HG02763 (cell line): ENCODE measurements at regions not wholly inside any gene's neighbourhood (a gene's known extent, or its start where the extent isn't known, plus 50 kb on each side); places are given as distances from the start of the nearest gene placed in this dataset.
"Not testable (repeated sequence)": the region's sequence is repeated elsewhere in the genome, so short reads cannot be mapped to it uniquely, and the experiment has no call there.

Experiments used
- ATAC-seq: cut with Tn5 transposase; IDR thresholded peaks from one replicate; pipeline ENCODE4 v1.9.1; 2021; ENCODE audit warnings: mild to moderate bottlenecking, moderate library complexity; ENCODE audit not compliant: unreplicated experiment

- no peak for ATAC-seq
Observed at GRCh38 chr1:106292130-106292529, 764.3 kb upstream of the PRMT6 start.

GRCh38 chr1:106296431-106296830 lies 760.0 kb upstream of the PRMT6 start:
- no peak for ATAC-seq

- no peak for ATAC-seq
Observed at GRCh38 chr1:106304106-106304505, 752.4 kb upstream of the PRMT6 start.

- no peak for ATAC-seq
Observed at GRCh38 chr1:106319612-106320011, 736.9 kb upstream of the PRMT6 start.

- ATAC-seq, result no peak
Observed at GRCh38 chr1:106325600-106325999, 730.9 kb upstream of the PRMT6 start.

GRCh38 chr1:106344494-106344893 lies 712.0 kb upstream of the PRMT6 start:
- ATAC-seq, result no peak

GRCh38 chr1:106360252-106360651 lies 696.2 kb upstream of the PRMT6 start:
- ATAC-seq, result no peak

GRCh38 chr1:106366627-106367319 lies 689.7 kb upstream of the PRMT6 start:
- no peak for ATAC-seq

- ATAC-seq, result no peak
Observed at GRCh38 chr1:106378261-106378660, 678.2 kb upstream of the PRMT6 start.

- no peak for ATAC-seq
Observed at GRCh38 chr1:106380772-106381171, 675.7 kb upstream of the PRMT6 start.

GRCh38 chr1:106389160-106389559 lies 667.3 kb upstream of the PRMT6 start:
- not testable (repeated sequence) for ATAC-seq

- no peak for ATAC-seq
Observed at GRCh38 chr1:106393046-106393445, 663.4 kb upstream of the PRMT6 start.

GRCh38 chr1:106396020-106396419 lies 660.5 kb upstream of the PRMT6 start:
- ATAC-seq, result no peak

GRCh38 chr1:106398391-106398790 lies 658.1 kb upstream of the PRMT6 start:
- ATAC-seq, result no peak

GRCh38 chr1:106406114-106406513 lies 650.4 kb upstream of the PRMT6 start:
- no peak for ATAC-seq

- not testable (repeated sequence) for ATAC-seq
Observed at GRCh38 chr1:106412321-106412720, 644.2 kb upstream of the PRMT6 start.

- ATAC-seq, result no peak
Observed at GRCh38 chr1:106435269-106435668, 621.2 kb upstream of the PRMT6 start.

GRCh38 chr1:106439475-106439874 lies 617.0 kb upstream of the PRMT6 start:
- ATAC-seq, result no peak

- ATAC-seq, result no peak
Observed at GRCh38 chr1:106447466-106447865, 609.0 kb upstream of the PRMT6 start.

GRCh38 chr1:106456832-106457231 lies 599.6 kb upstream of the PRMT6 start:
- ATAC-seq, result no peak

- no peak for ATAC-seq
Observed at GRCh38 chr1:106457368-106457767, 599.1 kb upstream of the PRMT6 start.

- ATAC-seq, result no peak
Observed at GRCh38 chr1:106458866-106459265, 597.6 kb upstream of the PRMT6 start.

GRCh38 chr1:106459418-106459817 lies 597.1 kb upstream of the PRMT6 start:
- ATAC-seq, result no peak
